ENCODE measurements at regions not wholly inside any gene's neighbourhood (a gene's known extent, or its start where the extent isn't known, plus 50 kb on each side); places are given as distances from the start of the nearest gene placed in this dataset.
"Not testable (repeated sequence)": the region's sequence is repeated elsewhere in the genome, so short reads cannot be mapped to it uniquely, and the experiment has no call there.

DNA sequence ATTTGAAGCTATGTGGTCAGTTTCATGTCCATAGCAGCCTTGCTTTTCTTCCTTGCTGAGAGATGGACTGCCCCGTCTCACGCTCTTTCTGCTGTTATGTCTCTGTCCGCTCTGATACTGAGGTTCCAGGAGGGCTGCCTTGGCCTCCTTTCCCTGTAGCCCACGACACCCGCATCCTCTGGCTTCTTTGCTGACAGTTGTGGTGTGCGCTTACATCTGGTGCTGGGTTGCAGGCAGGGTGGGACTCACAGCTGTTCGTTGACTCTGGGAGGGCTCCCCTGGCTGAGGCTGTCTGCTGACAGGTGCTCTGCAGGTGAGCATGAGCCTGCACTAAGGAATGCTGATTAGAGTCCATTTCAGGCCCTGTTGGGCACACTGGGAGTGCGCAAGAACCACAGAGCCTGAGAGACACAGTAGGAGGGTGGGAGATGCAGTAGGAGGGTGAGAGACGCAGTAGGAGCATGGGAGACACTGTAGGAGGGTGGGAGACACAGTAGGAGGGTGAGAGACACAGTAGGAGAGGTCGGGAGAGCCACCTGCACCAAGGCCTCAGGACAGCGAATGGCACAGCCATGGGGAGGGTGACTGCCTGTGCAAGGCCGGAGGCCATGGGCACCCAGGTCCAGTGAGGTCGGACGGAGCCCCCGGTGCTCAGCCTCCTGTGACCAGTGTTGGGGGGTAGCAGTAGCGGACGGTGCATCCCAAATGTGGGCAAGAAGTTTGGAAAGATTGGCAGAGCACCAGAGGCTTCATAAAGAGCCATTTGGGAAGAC, 71.5 kb downstream of the NPIPB11 start:
- not testable (repeated sequence) for TF ChIP-seq POLR2AphosphoS5 (IDR thresholded peaks at IDR 0.05)
- TF ChIP-seq, protein P1, sequence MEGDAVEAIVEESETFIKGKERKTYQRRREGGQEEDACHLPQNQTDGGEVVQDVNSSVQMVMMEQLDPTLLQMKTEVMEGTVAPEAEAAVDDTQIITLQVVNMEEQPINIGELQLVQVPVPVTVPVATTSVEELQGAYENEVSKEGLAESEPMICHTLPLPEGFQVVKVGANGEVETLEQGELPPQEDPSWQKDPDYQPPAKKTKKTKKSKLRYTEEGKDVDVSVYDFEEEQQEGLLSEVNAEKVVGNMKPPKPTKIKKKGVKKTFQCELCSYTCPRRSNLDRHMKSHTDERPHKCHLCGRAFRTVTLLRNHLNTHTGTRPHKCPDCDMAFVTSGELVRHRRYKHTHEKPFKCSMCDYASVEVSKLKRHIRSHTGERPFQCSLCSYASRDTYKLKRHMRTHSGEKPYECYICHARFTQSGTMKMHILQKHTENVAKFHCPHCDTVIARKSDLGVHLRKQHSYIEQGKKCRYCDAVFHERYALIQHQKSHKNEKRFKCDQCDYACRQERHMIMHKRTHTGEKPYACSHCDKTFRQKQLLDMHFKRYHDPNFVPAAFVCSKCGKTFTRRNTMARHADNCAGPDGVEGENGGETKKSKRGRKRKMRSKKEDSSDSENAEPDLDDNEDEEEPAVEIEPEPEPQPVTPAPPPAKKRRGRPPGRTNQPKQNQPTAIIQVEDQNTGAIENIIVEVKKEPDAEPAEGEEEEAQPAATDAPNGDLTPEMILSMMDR (IDR thresholded peaks at IDR 0.05), result not testable (repeated sequence)
